ENCODE measurements at regions not wholly inside any gene's neighbourhood (a gene's known extent, or its start where the extent isn't known, plus 50 kb on each side); places are given as distances from the start of the nearest gene placed in this dataset.

- H3K4me3 ChIP-seq = no peak overlapping the region
These were observed 155.0 kb upstream of the IRX2 start for GRCh38 chr5:2906302-2907090.

GRCh38 chr5:2905741-2906140, 154.3 kb upstream of the IRX2 start:
- intact Hi-C loops (cut with DNase I) = no loop called here
- Histone ChIP-seq H3K27ac (no peak overlapping the region), H3K27me3 (no peaks in the 10 kb centered on the region), H3K4me1 (no peaks in the 10 kb centered on the region), H3K4me3 (no peak overlapping the region), H3K36me3 (no peaks in the 10 kb centered on the region), H3K9me3 (no peaks in the 10 kb centered on the region)
- DNase-seq (ENCODE audit: low spot score in 2 of 2) = no peak
- TF ChIP-seq, protein P1, sequence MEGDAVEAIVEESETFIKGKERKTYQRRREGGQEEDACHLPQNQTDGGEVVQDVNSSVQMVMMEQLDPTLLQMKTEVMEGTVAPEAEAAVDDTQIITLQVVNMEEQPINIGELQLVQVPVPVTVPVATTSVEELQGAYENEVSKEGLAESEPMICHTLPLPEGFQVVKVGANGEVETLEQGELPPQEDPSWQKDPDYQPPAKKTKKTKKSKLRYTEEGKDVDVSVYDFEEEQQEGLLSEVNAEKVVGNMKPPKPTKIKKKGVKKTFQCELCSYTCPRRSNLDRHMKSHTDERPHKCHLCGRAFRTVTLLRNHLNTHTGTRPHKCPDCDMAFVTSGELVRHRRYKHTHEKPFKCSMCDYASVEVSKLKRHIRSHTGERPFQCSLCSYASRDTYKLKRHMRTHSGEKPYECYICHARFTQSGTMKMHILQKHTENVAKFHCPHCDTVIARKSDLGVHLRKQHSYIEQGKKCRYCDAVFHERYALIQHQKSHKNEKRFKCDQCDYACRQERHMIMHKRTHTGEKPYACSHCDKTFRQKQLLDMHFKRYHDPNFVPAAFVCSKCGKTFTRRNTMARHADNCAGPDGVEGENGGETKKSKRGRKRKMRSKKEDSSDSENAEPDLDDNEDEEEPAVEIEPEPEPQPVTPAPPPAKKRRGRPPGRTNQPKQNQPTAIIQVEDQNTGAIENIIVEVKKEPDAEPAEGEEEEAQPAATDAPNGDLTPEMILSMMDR (IDR thresholded peaks at IDR 0.05) = no peak

More at GRCh38 chr5:2906302-2907090, 155.0 kb upstream of the IRX2 start:
- Histone ChIP-seq H3K27ac (no peak overlapping the region), H3K36me3 (no peaks in the 10 kb centered on the region), H3K9me3 (no peaks in the 10 kb centered on the region), H3K4me1 (no peaks in the 10 kb centered on the region), H3K27me3 (no peaks in the 10 kb centered on the region)
- TF ChIP-seq, protein P1 (IDR thresholded peaks at IDR 0.05) = no peak
- intact Hi-C loops (cut with DNase I) = no loop called here
- no peak for DNase-seq (ENCODE audit: low spot score in 2 of 2)

DNA sequence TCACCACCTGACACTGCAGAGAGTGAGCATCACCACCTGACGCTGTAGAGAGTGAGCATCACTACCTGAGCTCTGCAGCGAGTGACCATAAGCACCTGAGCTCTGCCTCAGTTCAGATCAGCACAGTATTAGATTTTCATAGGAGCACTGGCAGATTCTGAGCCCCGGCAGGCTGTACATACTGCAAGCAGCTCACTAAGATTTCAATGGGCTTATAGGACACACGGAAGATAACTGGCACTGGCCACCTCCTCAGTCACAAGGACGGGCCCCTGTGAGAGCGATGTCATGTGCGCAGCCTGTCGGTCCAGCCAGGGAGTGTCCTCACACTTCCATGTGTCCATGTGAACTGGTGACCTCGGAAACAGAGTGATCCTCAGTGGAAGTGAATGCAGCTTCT, 153.5 kb upstream of the IRX2 start:
- TF ChIP-seq, protein P1 (IDR thresholded peaks at IDR 0.05) = no peak
- H3K4me3 ChIP-seq = no peak overlapping the region
- H3K9me3 ChIP-seq = no peaks in the 10 kb centered on the region
- DNase-seq (ENCODE audit: low spot score in 2 of 2) = no peak
- H3K27ac ChIP-seq = no peak overlapping the region
- H3K36me3 ChIP-seq = no peaks in the 10 kb centered on the region
- no peaks in the 10 kb centered on the region for H3K4me1 ChIP-seq
- intact Hi-C loops (cut with DNase I) = no loop called here
- H3K27me3 ChIP-seq = no peaks in the 10 kb centered on the region

- H3K36me3 ChIP-seq = no peaks in the 10 kb centered on the region
- H3K9me3 ChIP-seq = no peaks in the 10 kb centered on the region
- H3K4me1 ChIP-seq = no peaks in the 10 kb centered on the region
- H3K27ac ChIP-seq = no peak overlapping the region
- TF ChIP-seq, protein P1 (IDR thresholded peaks at IDR 0.05) = no peak
- H3K27me3 ChIP-seq = no peaks in the 10 kb centered on the region
- no peak for DNase-seq (ENCODE audit: low spot score in 2 of 2)
- H3K4me3 ChIP-seq = no peak overlapping the region
- intact Hi-C loops (cut with DNase I) = no loop called here
These were observed 152.9 kb upstream of the IRX2 start for GRCh38 chr5:2904399-2904798.

- TF ChIP-seq, protein P1 (IDR thresholded peaks at IDR 0.05) = no peak
- intact Hi-C loops (cut with DNase I) = no loop called here
- Histone ChIP-seq H3K4me3 (no peak overlapping the region), H3K27ac (no peak overlapping the region), H3K27me3 (no peaks in the 10 kb centered on the region), H3K9me3 (no peaks in the 10 kb centered on the region), H3K4me1 (no peaks in the 10 kb centered on the region), H3K36me3 (no peaks in the 10 kb centered on the region)
- no peak for DNase-seq (ENCODE audit: low spot score in 2 of 2)
These were observed 152.2 kb upstream of the IRX2 start for GRCh38 chr5:2903451-2904395.

All from ascending aorta (tissue), 2 donors.